PC-9 (cell line): ENCODE measurements at regions not wholly inside any gene's neighbourhood (a gene's known extent, or its start where the extent isn't known, plus 50 kb on each side); places are given as distances from the start of the nearest gene placed in this dataset.

Experiments used
- BruUV-seq: library from RNA; stranded (reverse); fragments of 400-500 nt; replicated peaks from 2 replicates; lab custom pipeline; 2021; lab: Mats Ljungman, UMichigan
- CTCF ChIA-PET: fragments of 300-600 bp; sonication (Branson Sonifier 250); formaldehyde crosslinking; loops from one replicate; lab custom pipeline; 2022; ENCODE audit warnings: antibody characterized with exemption; lab: Charles Lee
- POLR2A ChIA-PET: fragments of 300-600 bp; sonication (Branson Sonifier 250); formaldehyde crosslinking; loops from one replicate; lab custom pipeline; 2022; ENCODE audit warnings: antibody characterized with exemption; ENCODE audit not compliant: unreplicated experiment; lab: Charles Lee
- DNase-seq, 2 experiments: peaks; one replicate each; pipeline versions ENCODE4 v3.0.0 to v3.0.0-alpha.2; 2015 to 2022; ENCODE audit warnings: mixed read lengths in 1 of 2
- H2AFZ ChIP-seq: fragments of 200-600 bp; sonication (generic); 2 replicates; pipeline ENCODE4 v1.8.1; 2017; ENCODE audit warnings: antibody characterized with exemption
- H3F3A ChIP-seq: fragments of 200-600 bp; sonication (generic); 2 replicates; pipeline ENCODE4 v1.8.1; 2017; ENCODE audit warnings: antibody characterized with exemption, mild to moderate bottlenecking, low read depth; ENCODE audit not compliant: insufficient read depth
- H3K27ac ChIP-seq: fragments of 200-600 bp; sonication (generic); 2 replicates; pipeline ENCODE4 v1.6.1; 2016; ENCODE audit warnings: mixed run types
- H3K27me3 ChIP-seq: fragments of 200-600 bp; sonication (generic); 2 replicates; pipeline ENCODE4 v1.6.1; 2016; ENCODE audit warnings: low read depth, mixed run types; ENCODE audit not compliant: insufficient read depth
- H3K36me3 ChIP-seq: fragments of 200-600 bp; sonication (generic); 2 replicates; pipeline ENCODE4 v1.6.1; 2016; ENCODE audit warnings: low read depth, mixed run types
- H3K4me1 ChIP-seq: fragments of 200-600 bp; sonication (generic); replicated peaks from 2 replicates; pipeline ENCODE4 v1.6.1; 2016; ENCODE audit warnings: mixed run types; ENCODE audit not compliant: insufficient read depth
- H3K4me2 ChIP-seq: fragments of 200-600 bp; sonication (generic); 2 replicates; pipeline ENCODE4 v1.6.1; 2017; ENCODE audit warnings: mixed run types
- H3K4me3 ChIP-seq: fragments of 200-600 bp; sonication (generic); 2 replicates; pipeline ENCODE4 v1.6.1; 2016; ENCODE audit warnings: mixed run types
- H3K79me2 ChIP-seq: fragments of 200-600 bp; sonication (generic); 2 replicates; pipeline ENCODE4 v1.6.1; 2017; ENCODE audit warnings: low read depth, mixed run types
- H3K9me2 ChIP-seq: fragments of 200-600 bp; sonication (generic); 2 replicates; pipeline ENCODE4 v1.8.1; 2017; ENCODE audit warnings: mild to moderate bottlenecking; ENCODE audit not compliant: insufficient read depth
- H3K9me3 ChIP-seq: fragments of 200-600 bp; sonication (generic); 2 replicates; pipeline ENCODE4 v1.8.1; 2016; ENCODE audit warnings: low read depth; ENCODE audit not compliant: insufficient read depth
- H4K20me1 ChIP-seq: fragments of 200-600 bp; sonication (generic); 2 replicates; pipeline ENCODE4 v1.8.1; 2017; ENCODE audit not compliant: insufficient read depth
- EZH2 ChIP-seq: fragments of 200-600 bp; sonication (generic); IDR thresholded peaks from 2 replicates; pipeline ENCODE4 v1.8.0; 2017; ENCODE audit warnings: antibody characterized with exemption, low read depth
- intact Hi-C: fragments of 100-400 bp; cut with micrococcal nuclease; formaldehyde crosslinking; loops from one replicate; pipeline ENCODE4 v1.10.0; 2022; ENCODE audit not compliant: unreplicated experiment
- TF ChIP-seq, protein P1 (sequence below): fragments of 200-600 bp; sonication (generic); conservative IDR thresholded peaks from 2 replicates; pipeline ENCODE4 v1.6.1; 2017; ENCODE audit warnings: mixed run types, antibody characterized with exemption, mild to moderate bottlenecking, moderate library complexity

DNA sequence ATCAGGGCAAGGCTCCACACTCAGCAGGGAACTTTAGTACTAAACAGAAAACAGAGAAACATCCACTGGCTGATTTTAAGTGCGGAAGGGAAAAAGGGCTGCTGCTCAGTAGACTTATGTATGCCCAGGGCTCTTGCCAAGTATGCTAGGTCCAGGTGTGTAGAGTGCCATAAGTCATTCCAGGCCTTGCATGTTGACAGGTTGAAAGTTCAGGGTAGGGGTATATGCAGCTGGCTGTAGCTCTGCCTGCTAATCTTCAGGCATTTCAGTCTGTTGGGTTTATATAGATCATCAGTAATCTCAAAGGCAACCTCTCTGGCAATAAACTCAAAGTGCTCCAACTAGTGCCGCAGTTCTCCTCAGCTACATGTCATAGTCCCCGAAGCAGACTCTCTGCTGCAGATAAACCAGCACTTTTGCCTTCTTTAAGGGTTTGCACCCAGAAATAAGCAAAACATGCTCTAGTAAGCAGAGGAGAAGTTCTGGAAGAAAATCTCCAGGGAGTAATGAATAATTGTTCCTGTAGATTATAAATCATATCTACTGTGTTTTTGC lies 134.9 kb upstream of the GRIA3 start:
- no TSS peak for BruUV-seq
- POLR2A ChIA-PET = no interaction called here
- intact Hi-C loops = no loop called here

GRCh38 chrX:123060986-123061385 lies 123.1 kb upstream of the GRIA3 start:
- Histone ChIP-seq H3F3A (no peaks in the 10 kb centered on the region), H3K4me2 (no peak overlapping the region), H3K4me1 (no peaks in the 10 kb centered on the region), H4K20me1 (no peaks in the 10 kb centered on the region), H3K9me3 (no peaks in the 10 kb centered on the region), H2AFZ (no peak overlapping the region), H3K27me3 (no peaks in the 10 kb centered on the region), H3K9me2 (no peaks in the 10 kb centered on the region), H3K27ac (no peak overlapping the region), H3K36me3 (no peaks in the 10 kb centered on the region), H3K79me2 (no peaks in the 10 kb centered on the region), H3K4me3 (no peak overlapping the region)
- intact Hi-C loops = no loop called here
- ChIA-PET CTCF (no interaction called here), POLR2A (no interaction called here)
- BruUV-seq = no TSS peak
- TF ChIP-seq, protein P1, sequence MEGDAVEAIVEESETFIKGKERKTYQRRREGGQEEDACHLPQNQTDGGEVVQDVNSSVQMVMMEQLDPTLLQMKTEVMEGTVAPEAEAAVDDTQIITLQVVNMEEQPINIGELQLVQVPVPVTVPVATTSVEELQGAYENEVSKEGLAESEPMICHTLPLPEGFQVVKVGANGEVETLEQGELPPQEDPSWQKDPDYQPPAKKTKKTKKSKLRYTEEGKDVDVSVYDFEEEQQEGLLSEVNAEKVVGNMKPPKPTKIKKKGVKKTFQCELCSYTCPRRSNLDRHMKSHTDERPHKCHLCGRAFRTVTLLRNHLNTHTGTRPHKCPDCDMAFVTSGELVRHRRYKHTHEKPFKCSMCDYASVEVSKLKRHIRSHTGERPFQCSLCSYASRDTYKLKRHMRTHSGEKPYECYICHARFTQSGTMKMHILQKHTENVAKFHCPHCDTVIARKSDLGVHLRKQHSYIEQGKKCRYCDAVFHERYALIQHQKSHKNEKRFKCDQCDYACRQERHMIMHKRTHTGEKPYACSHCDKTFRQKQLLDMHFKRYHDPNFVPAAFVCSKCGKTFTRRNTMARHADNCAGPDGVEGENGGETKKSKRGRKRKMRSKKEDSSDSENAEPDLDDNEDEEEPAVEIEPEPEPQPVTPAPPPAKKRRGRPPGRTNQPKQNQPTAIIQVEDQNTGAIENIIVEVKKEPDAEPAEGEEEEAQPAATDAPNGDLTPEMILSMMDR = no peak
- DNase-seq = no peak

More for the DNA sequence above, 134.9 kb upstream of the GRIA3 start:
- no peaks in the 10 kb centered on the region for H3F3A ChIP-seq
- H3K27me3 ChIP-seq = no peaks in the 10 kb centered on the region
- H4K20me1 ChIP-seq = no peaks in the 10 kb centered on the region
- no peak overlapping the region for H3K4me2 ChIP-seq
- H3K4me3 ChIP-seq = no peak overlapping the region
- H3K27ac ChIP-seq = no peak overlapping the region
- no peaks in the 10 kb centered on the region for H3K4me1 ChIP-seq
- H3K79me2 ChIP-seq = no peaks in the 10 kb centered on the region
- no peaks in the 10 kb centered on the region for H3K9me3 ChIP-seq
- no peak for TF ChIP-seq EZH2
- TF ChIP-seq, protein P1 = no peak
- H3K9me2 ChIP-seq = no peaks in the 10 kb centered on the region
- no peaks in the 10 kb centered on the region for H3K36me3 ChIP-seq
- no peak overlapping the region for H2AFZ ChIP-seq
- CTCF ChIA-PET = no interaction called here
- no peak for DNase-seq

DNA sequence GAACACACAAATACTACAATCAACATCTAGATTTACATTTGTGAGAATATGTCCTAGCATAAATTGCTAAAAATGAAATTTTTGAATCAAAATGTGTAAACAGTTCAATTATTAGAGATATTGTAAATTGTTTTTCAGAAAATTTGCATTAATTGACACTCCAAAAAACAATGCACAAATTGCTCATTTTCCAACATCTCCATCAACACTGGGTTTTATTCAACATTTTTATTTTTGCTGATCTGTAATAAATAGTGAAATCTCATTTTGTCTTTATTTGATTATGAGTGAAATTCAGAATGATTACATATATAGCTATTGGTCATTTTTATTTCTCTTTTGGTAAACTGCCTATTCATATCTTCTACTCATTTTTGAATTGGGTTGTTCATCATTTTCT lies 120.0 kb upstream of the GRIA3 start:
- TF ChIP-seq, protein P1 = no peak
- no peak for TF ChIP-seq EZH2
- CTCF ChIA-PET = no interaction called here
- H3F3A ChIP-seq = no peaks in the 10 kb centered on the region
- H3K9me3 ChIP-seq = no peaks in the 10 kb centered on the region
- BruUV-seq = no TSS peak
- no peak overlapping the region for H3K4me2 ChIP-seq
- no peaks in the 10 kb centered on the region for H3K9me2 ChIP-seq
- H3K36me3 ChIP-seq = no peaks in the 10 kb centered on the region
- POLR2A ChIA-PET = no interaction called here
- DNase-seq = no peak
- no peak overlapping the region for H2AFZ ChIP-seq
- H3K4me3 ChIP-seq = no peak overlapping the region
- H4K20me1 ChIP-seq = no peaks in the 10 kb centered on the region
- no peaks in the 10 kb centered on the region for H3K27me3 ChIP-seq
- H3K27ac ChIP-seq = no peak overlapping the region
- intact Hi-C loops = no loop called here
- H3K79me2 ChIP-seq = no peaks in the 10 kb centered on the region
- H3K4me1 ChIP-seq = no peaks in the 10 kb centered on the region
